ENCODE measurements at regions not wholly inside any gene's neighbourhood (a gene's known extent, or its start where the extent isn't known, plus 50 kb on each side); places are given as distances from the start of the nearest gene placed in this dataset.

DNA sequence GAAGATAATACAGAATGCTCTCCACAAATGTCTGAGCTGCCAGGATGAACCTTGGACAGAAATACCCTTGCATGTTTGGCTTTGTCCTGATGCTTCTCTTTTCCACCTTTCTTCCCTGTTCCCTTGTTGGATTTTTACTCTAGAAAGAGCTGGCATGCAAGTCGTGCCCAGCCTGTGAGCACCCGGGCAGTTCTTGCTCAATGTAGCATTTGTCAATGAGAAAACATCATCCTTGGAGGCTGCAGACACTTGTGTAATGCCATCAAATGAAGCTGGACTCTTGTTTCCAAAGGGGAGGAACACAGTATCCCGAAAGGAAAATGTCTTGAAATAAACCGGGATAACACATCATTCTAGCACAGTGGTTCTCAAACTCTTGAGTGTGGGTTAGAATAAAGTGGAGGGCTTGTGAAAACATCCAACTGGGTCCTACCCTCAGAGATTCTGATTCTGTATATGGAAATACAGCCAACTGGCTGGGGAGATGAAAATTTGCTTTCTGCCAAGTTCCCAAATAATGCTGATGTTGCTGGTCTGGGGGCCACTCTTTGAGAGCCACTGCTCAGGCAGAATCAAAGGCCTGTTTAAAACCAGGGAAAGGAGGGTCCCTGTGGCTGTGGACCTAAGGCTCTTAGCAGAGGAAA, 237.2 kb downstream of the SPATA18 start:
- in situ Hi-C loops (cut with MboI; ENCODE audit: low sequenced_read_pairs, unreplicated experiment) = no loop called here
- TF ChIP-seq CTCF (IDR thresholded peaks at IDR 0.05; ENCODE audit: borderline replicate concordance, control extremely low read depth, extremely low read depth, insufficient read depth, missing control alignments) = no peak
- no peak for DNase-seq (ENCODE audit: low spot score)

GRCh38 chr4:52290466-52290865, 239.4 kb downstream of the SPATA18 start:
- no peak for TF ChIP-seq CTCF (IDR thresholded peaks at IDR 0.05; ENCODE audit: borderline replicate concordance, control extremely low read depth, extremely low read depth, insufficient read depth, missing control alignments)
- DNase-seq (ENCODE audit: low spot score) = no peak
- in situ Hi-C loops (cut with MboI; ENCODE audit: low sequenced_read_pairs, unreplicated experiment) = no loop called here

DNA sequence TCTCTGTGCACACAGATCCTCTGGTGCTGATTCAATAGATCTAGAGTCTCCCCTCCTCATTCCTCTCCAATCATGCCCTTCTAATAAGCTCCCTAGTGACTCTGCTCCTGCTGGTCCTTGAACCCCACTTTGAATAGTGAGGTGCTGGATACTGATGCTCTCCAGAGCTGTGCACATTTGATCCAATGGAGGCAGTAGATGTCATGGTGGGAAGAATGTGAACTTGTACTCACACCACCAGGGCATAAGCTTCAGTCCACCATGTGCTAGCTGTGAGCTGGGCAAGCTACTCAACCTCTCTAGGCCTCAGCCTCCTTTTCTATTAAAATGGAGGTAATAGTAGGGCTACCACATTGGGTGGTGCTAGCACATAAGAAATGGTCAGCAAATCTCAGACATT, 241.1 kb downstream of the SPATA18 start:
- in situ Hi-C loops (cut with MboI; ENCODE audit: low sequenced_read_pairs, unreplicated experiment) = no loop called here
- DNase-seq (ENCODE audit: low spot score) = no peak
- TF ChIP-seq CTCF (IDR thresholded peaks at IDR 0.05; ENCODE audit: borderline replicate concordance, control extremely low read depth, extremely low read depth, insufficient read depth, missing control alignments) = no peak

- DNase-seq (ENCODE audit: low spot score) = no peak
- in situ Hi-C loops (cut with MboI; ENCODE audit: low sequenced_read_pairs, unreplicated experiment) = no loop called here
- no peak for TF ChIP-seq CTCF (IDR thresholded peaks at IDR 0.05; ENCODE audit: borderline replicate concordance, control extremely low read depth, extremely low read depth, insufficient read depth, missing control alignments)
Measured at GRCh38 chr4:52296341-52296740, 245.2 kb downstream of the SPATA18 start.

DNA sequence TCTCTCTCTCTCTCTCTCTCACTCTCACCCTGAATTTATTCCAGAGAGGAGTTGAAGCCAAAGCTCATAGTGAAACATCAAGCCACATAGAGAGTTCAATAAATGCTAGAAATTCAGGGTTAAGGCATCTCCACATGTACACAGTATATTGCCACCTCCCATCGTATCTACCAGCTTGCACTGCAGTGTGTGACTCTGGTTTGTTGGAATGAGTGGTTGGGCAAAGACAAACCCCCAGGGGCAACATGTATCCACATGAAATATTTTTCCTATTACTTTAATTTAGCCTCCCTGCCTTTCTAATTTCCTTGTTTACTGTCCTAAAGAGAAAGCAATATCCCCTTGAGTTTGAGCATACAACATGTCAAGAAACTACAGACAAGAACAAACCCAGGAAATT, 247.3 kb downstream of the SPATA18 start:
- in situ Hi-C loops (cut with MboI; ENCODE audit: low sequenced_read_pairs, unreplicated experiment) = no loop called here
- no peak for TF ChIP-seq CTCF (IDR thresholded peaks at IDR 0.05; ENCODE audit: borderline replicate concordance, control extremely low read depth, extremely low read depth, insufficient read depth, missing control alignments)
- no peak for DNase-seq (ENCODE audit: low spot score)

GRCh38 chr4:52299120-52299519, 248.0 kb downstream of the SPATA18 start:
- DNase-seq (ENCODE audit: low spot score) = no peak
- in situ Hi-C loops (cut with MboI; ENCODE audit: low sequenced_read_pairs, unreplicated experiment) = no loop called here
- TF ChIP-seq CTCF (IDR thresholded peaks at IDR 0.05; ENCODE audit: borderline replicate concordance, control extremely low read depth, extremely low read depth, insufficient read depth, missing control alignments) = no peak

All from GM13976 (cell line).